Neuronal stem cell (in vitro differentiated cells): ENCODE measurements at regions not wholly inside any gene's neighbourhood (a gene's known extent, or its start where the extent isn't known, plus 50 kb on each side); places are given as distances from the start of the nearest gene placed in this dataset.

ENCODE experiments used
- DNase-seq: peaks from one replicate; pipeline ENCODE4 v3.0.0-alpha.2; 2013; ENCODE audit warnings: low spot score
- H2AFZ ChIP-seq: one replicate; pipeline ENCODE4 v1.6.1; 2013; ENCODE audit warnings: mild to moderate bottlenecking, low read length, inconsistent platforms
- H2AK5ac ChIP-seq: 2 replicates; pipeline ENCODE4 v1.6.1; 2013; ENCODE audit warnings: low read depth, mild to moderate bottlenecking, inconsistent platforms, low read length, moderate library complexity, mixed read lengths
- H2BK120ac ChIP-seq: 2 replicates; pipeline ENCODE4 v1.6.1; 2013; ENCODE audit warnings: low read depth, mild to moderate bottlenecking, inconsistent platforms, low read length, moderate library complexity, mixed read lengths
- H2BK12ac ChIP-seq: one replicate; pipeline ENCODE4 v1.6.1; 2013; ENCODE audit warnings: low read length, inconsistent platforms
- H2BK15ac ChIP-seq: 2 replicates; pipeline ENCODE4 v1.6.1; 2013; ENCODE audit warnings: mild to moderate bottlenecking, low read length, inconsistent platforms, mixed read lengths
- H2BK5ac ChIP-seq: one replicate; pipeline ENCODE4 v1.6.1; 2013; ENCODE audit warnings: inconsistent platforms, mild to moderate bottlenecking, low read length, moderate library complexity
- H3K14ac ChIP-seq: one replicate; pipeline ENCODE4 v1.6.1; 2013; ENCODE audit warnings: low read length, inconsistent platforms
- H3K18ac ChIP-seq: 2 replicates; pipeline ENCODE4 v1.6.1; 2013; ENCODE audit warnings: low read length, inconsistent platforms
- H3K23ac ChIP-seq: 2 replicates; pipeline ENCODE4 v1.6.1; 2013; ENCODE audit warnings: low read depth, mild to moderate bottlenecking, mixed read lengths, low read length, inconsistent platforms; ENCODE audit not compliant: poor library complexity
- H3K27ac ChIP-seq: replicated peaks from 3 replicates; pipeline ENCODE4 v1.5.1; 2013; ENCODE audit warnings: low read length, inconsistent platforms
- H3K27me3 ChIP-seq, 3 experiments: 2 replicates each; pipeline ENCODE4 v1.6.1; 2013; ENCODE audit warnings: low read length in 3 of 3, mild to moderate bottlenecking in 2 of 3, inconsistent platforms in 1 of 3, low read depth in 1 of 3, mixed read lengths in 1 of 3, moderate library complexity in 1 of 3; ENCODE audit not compliant: control insufficient read depth in 3 of 3, insufficient read depth in 3 of 3
- H3K36me3 ChIP-seq, 2 donors: replicated peaks in 1 of 2; 2 replicates each; pipeline ENCODE4 v1.6.1; 2013; ENCODE audit warnings: low read length in 2 of 2; ENCODE audit not compliant: control insufficient read depth in 2 of 2, insufficient read depth in 2 of 2
- H3K4ac ChIP-seq: 2 replicates; pipeline ENCODE4 v1.6.1; 2013; ENCODE audit warnings: inconsistent platforms, mild to moderate bottlenecking, low read length, moderate library complexity
- H3K4me1 ChIP-seq, 2 donors: 1 replicate in 1 of 2; 2 replicates in 1 of 2; pipeline ENCODE4 v1.6.1; 2013; ENCODE audit warnings: low read length in 2 of 2, low read depth in 1 of 2; ENCODE audit not compliant: control insufficient read depth in 2 of 2, insufficient read depth in 1 of 2
- H3K4me2 ChIP-seq: one replicate; pipeline ENCODE4 v1.6.1; 2013; ENCODE audit warnings: mild to moderate bottlenecking, low read length, inconsistent platforms; ENCODE audit not compliant: insufficient read depth, poor library complexity, severe bottlenecking
- H3K4me3 ChIP-seq, 2 donors: 2 replicates each; pipeline ENCODE4 v1.5.1; 2013; ENCODE audit warnings: low read length in 2 of 2, mild to moderate bottlenecking in 2 of 2, inconsistent platforms in 1 of 2, moderate library complexity in 1 of 2
- H3K79me1 ChIP-seq: one replicate; pipeline ENCODE4 v1.6.1; 2013; ENCODE audit warnings: low read depth, mild to moderate bottlenecking, inconsistent platforms, low read length, moderate library complexity
- H3K9ac ChIP-seq: one replicate; pipeline ENCODE4 v1.6.1; 2013; ENCODE audit warnings: mild to moderate bottlenecking, low read depth, low read length, inconsistent platforms; ENCODE audit not compliant: poor library complexity
- H3K9me3 ChIP-seq, 2 donors: replicated peaks in 1 of 2; 2 replicates each; pipeline versions ENCODE3 to v1.6.1; 2013; ENCODE audit warnings: low read length in 2 of 2, mild to moderate bottlenecking in 2 of 2, inconsistent platforms in 1 of 2, low read depth in 1 of 2, mixed read lengths in 1 of 2, moderate library complexity in 1 of 2; ENCODE audit not compliant: control insufficient read depth in 2 of 2, insufficient read depth in 1 of 2
- H4K8ac ChIP-seq: one replicate; pipeline ENCODE4 v1.6.1; 2013; ENCODE audit warnings: low read depth, mild to moderate bottlenecking, inconsistent platforms, low read length, moderate library complexity
- H4K91ac ChIP-seq: one replicate; pipeline ENCODE4 v1.6.1; 2013; ENCODE audit warnings: low read length, low read depth, mild to moderate bottlenecking, inconsistent platforms; ENCODE audit not compliant: poor library complexity
- WGBS, 2 donors: extraction: QIAGEN DNeasy Blood & Tissue Kit; methylation state at CpG; one replicate each; pipeline ENCODE4 v1.1.7; 2013; ENCODE audit warnings: missing lambda C conversion rate in 2 of 2, mixed read lengths in 1 of 2; ENCODE audit not compliant: insufficient read length in 2 of 2, insufficient replicate concordance in 1 of 2; ENCODE audit errors: extremely low coverage in 2 of 2; 5-methylcytosine and 5-hydroxymethylcytosine counted together

DNA sequence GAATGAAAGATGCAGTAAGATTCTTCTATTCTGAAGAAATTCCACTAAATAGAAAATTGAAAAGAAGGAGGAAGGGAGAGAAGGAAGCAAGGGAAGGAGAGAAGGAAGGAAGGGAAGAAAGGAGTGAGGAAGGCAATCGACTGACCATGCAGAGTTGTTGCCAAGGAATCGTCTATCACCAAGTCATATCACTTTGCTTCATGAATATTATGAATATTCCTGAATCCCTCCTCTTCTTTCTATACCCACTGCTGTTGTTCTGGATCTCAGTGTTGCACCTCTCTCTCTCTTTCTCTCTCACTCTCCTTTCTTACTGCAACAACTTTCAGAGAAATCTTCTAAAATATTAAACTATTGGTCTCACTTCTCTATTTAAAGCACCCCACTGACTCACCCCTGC is 222.4 kb downstream of the IPO8 start:
- Histone ChIP-seq H3K23ac (no peak overlapping the region), H2AFZ (no peak overlapping the region), H3K4ac (no peak overlapping the region), H3K4me1 (no peaks in the 10 kb centered on the region), H3K9me3 (peaks cover 3% of the 10 kb centered on the region in 2 donors), H3K36me3 (no peaks in the 10 kb centered on the region), H4K91ac (no peak overlapping the region), H3K14ac (no peak overlapping the region), H2BK120ac (no peak overlapping the region), H3K27ac (no peak overlapping the region), H3K4me3 (no peak overlapping the region), H3K9ac (no peak overlapping the region), H3K27me3 (no peaks in the 10 kb centered on the region), H4K8ac (no peak overlapping the region), H2BK12ac (no peak overlapping the region), H2BK15ac (no peak overlapping the region), H3K4me2 (no peak overlapping the region), H3K79me1 (no peaks in the 10 kb centered on the region), H2AK5ac (no peak overlapping the region), H3K18ac (no peak overlapping the region), H2BK5ac (no peak overlapping the region)
- no peak for DNase-seq
- WGBS, 2 donors: no CpG with 5 or more reads among the region's 2 CpGs

GRCh38 chr12:30466093-30466585 is 229.5 kb downstream of the IPO8 start:
- Histone ChIP-seq H3K4ac (no peak overlapping the region), H2AK5ac (no peak overlapping the region), H3K4me3 (no peak overlapping the region), H3K27ac (no peak overlapping the region), H3K9me3 (peaks cover 3% of the 10 kb centered on the region in 2 donors), H2BK5ac (no peak overlapping the region), H2BK12ac (no peak overlapping the region), H2BK120ac (no peak overlapping the region), H3K9ac (no peak overlapping the region), H2BK15ac (no peak overlapping the region), H4K8ac (no peak overlapping the region), H2AFZ (no peak overlapping the region), H3K4me1 (peaks cover 0 to 3% of the 10 kb centered on the region in 2 donors), H3K79me1 (no peaks in the 10 kb centered on the region), H3K18ac (no peak overlapping the region), H3K14ac (no peak overlapping the region), H4K91ac (no peak overlapping the region), H3K27me3 (no peaks in the 10 kb centered on the region), H3K36me3 (no peaks in the 10 kb centered on the region), H3K23ac (no peak overlapping the region), H3K4me2 (no peak overlapping the region)
- no CpG with 5 or more reads among the region's 4 CpGs for WGBS, 2 donors
- no peak for DNase-seq

DNA sequence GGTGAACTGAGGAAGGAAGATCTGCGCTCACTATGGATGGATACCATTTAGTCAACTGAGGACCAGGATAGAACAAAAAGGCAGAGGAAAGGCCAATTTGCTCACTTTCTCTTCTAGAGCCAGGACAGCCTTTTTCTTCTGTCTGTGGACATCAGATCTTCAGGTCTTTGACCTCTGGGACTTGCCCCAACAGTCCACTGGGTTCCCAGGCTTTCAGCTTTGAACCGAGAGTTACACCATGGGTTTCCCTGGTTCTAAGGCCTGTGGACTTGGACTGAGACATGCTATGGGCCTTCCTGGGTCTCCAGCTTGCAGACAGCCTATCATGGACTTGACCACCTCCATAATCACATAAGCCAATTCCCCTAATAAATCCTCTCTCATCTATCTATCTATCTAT is 232.0 kb downstream of the IPO8 start:
- Histone ChIP-seq H4K8ac (no peak overlapping the region), H2BK12ac (no peak overlapping the region), H4K91ac (no peak overlapping the region), H3K14ac (no peak overlapping the region), H3K9ac (no peak overlapping the region), H3K18ac (no peak overlapping the region), H3K27ac (no peak overlapping the region), H3K4me1 (peaks cover 0 to 3% of the 10 kb centered on the region in 2 donors), H3K79me1 (no peaks in the 10 kb centered on the region), H2AFZ (no peak overlapping the region), H2BK15ac (no peak overlapping the region), H3K27me3 (no peaks in the 10 kb centered on the region), H2AK5ac (no peak overlapping the region), H3K4me2 (no peak overlapping the region), H3K36me3 (no peaks in the 10 kb centered on the region), H2BK120ac (no peak overlapping the region), H3K23ac (no peak overlapping the region), H3K4me3 (no peak overlapping the region), H2BK5ac (no peak overlapping the region), H3K4ac (no peak overlapping the region), H3K9me3 (no peaks in the 10 kb centered on the region)
- DNase-seq: no peak
- WGBS, 2 donors: no CpG with 5 or more reads among the region's 2 CpGs

GRCh38 chr12:30462249-30462648 is 233.4 kb downstream of the IPO8 start:
- Histone ChIP-seq H3K9ac (no peak overlapping the region), H3K18ac (no peak overlapping the region), H3K9me3 (no peaks in the 10 kb centered on the region), H2BK15ac (no peak overlapping the region), H3K79me1 (no peaks in the 10 kb centered on the region), H3K4ac (no peak overlapping the region), H2BK12ac (no peak overlapping the region), H2BK5ac (no peak overlapping the region), H3K14ac (no peak overlapping the region), H3K27ac (no peak overlapping the region), H3K23ac (no peak overlapping the region), H3K4me2 (no peak overlapping the region), H2AK5ac (no peak overlapping the region), H2AFZ (no peak overlapping the region), H3K36me3 (no peaks in the 10 kb centered on the region), H4K91ac (no peak overlapping the region), H3K4me3 (no peak overlapping the region), H2BK120ac (no peak overlapping the region), H4K8ac (no peak overlapping the region), H3K27me3 (no peaks in the 10 kb centered on the region), H3K4me1 (peaks cover 0 to 3% of the 10 kb centered on the region in 2 donors)
- no peak for DNase-seq
- no CpG with 5 or more reads among the region's 1 CpG for WGBS, 2 donors
